ENCODE measurements at regions not wholly inside any gene's neighbourhood (a gene's known extent, or its start where the extent isn't known, plus 50 kb on each side); places are given as distances from the start of the nearest gene placed in this dataset.

- DNase-seq, result peak; percentile 46
Measured at GRCh38 chr15:37586011-37586583, 348.3 kb upstream of the TMCO5A start.

- DNase-seq, result no peak
Measured at GRCh38 chr15:37586976-37587375, 347.5 kb upstream of the TMCO5A start.

GRCh38 chr15:37594417-37594816 is 340.0 kb upstream of the TMCO5A start:
- DNase-seq, result no peak

GRCh38 chr15:37595426-37595970 is 338.9 kb upstream of the TMCO5A start:
- no peak for DNase-seq

- DNase-seq, result no peak
Measured at GRCh38 chr15:37599156-37599555, 335.3 kb upstream of the TMCO5A start.

GRCh38 chr15:37616215-37616614 is 318.2 kb upstream of the TMCO5A start:
- DNase-seq, result no peak

- no peak for DNase-seq
Measured at GRCh38 chr15:37618353-37618752, 316.1 kb upstream of the TMCO5A start.

GRCh38 chr15:37619358-37620042 is 314.9 kb upstream of the TMCO5A start:
- DNase-seq, result no peak

- DNase-seq, result no peak
Measured at GRCh38 chr15:37625576-37625975, 308.9 kb upstream of the TMCO5A start.

GRCh38 chr15:37628507-37628906 is 305.9 kb upstream of the TMCO5A start:
- no peak for DNase-seq

- no peak for DNase-seq
Measured at GRCh38 chr15:37636736-37637135, 297.7 kb upstream of the TMCO5A start.

GRCh38 chr15:37638116-37638515 is 296.3 kb upstream of the TMCO5A start:
- no peak for DNase-seq

- no peak for DNase-seq
Measured at GRCh38 chr15:37638691-37639090, 295.7 kb upstream of the TMCO5A start.

GRCh38 chr15:37652646-37653417 is 281.6 kb upstream of the TMCO5A start:
- no peak for DNase-seq

- DNase-seq, result no peak
Measured at GRCh38 chr15:37678124-37678523, 256.3 kb upstream of the TMCO5A start.

GRCh38 chr15:37679627-37680026 is 254.8 kb upstream of the TMCO5A start:
- DNase-seq, result no peak

- no peak for DNase-seq
Measured at GRCh38 chr15:37682304-37682703, 252.1 kb upstream of the TMCO5A start.

GRCh38 chr15:37691911-37692310 is 242.5 kb upstream of the TMCO5A start:
- DNase-seq, result peak; percentile 38

- no peak for DNase-seq
Measured at GRCh38 chr15:37693926-37694325, 240.5 kb upstream of the TMCO5A start.

GRCh38 chr15:37695719-37696118 is 238.7 kb upstream of the TMCO5A start:
- DNase-seq, result no peak

GRCh38 chr15:37698679-37699078 is 235.8 kb upstream of the TMCO5A start:
- no peak for DNase-seq

GRCh38 chr15:37701230-37701629 is 233.2 kb upstream of the TMCO5A start:
- no peak for DNase-seq

- DNase-seq, result no peak
Measured at GRCh38 chr15:37709669-37710068, 224.8 kb upstream of the TMCO5A start.

- no peak for DNase-seq
Measured at GRCh38 chr15:37715101-37715500, 219.3 kb upstream of the TMCO5A start.

Data from right hindlimb (tissue), 1 donor.